HTR-8/SVneo (cell line): ENCODE measurements at regions not wholly inside any gene's neighbourhood (a gene's known extent, or its start where the extent isn't known, plus 50 kb on each side); places are given as distances from the start of the nearest gene placed in this dataset.
"Not testable (repeated sequence)": the region's sequence is repeated elsewhere in the genome, so short reads cannot be mapped to it uniquely, and the experiment has no call there.

Source experiments
- DNase-seq: peaks from one replicate; pipeline ENCODE4 v3.0.0; 2011; ENCODE audit warnings: low spot score, mixed read lengths; ENCODE audit not compliant: insufficient read length
- FAIRE-seq: peaks from 2 replicates; lab custom pipeline; 2011; peaks lifted over from hg19 to GRCh38; lab: Jason Lieb, UNC

DNA sequence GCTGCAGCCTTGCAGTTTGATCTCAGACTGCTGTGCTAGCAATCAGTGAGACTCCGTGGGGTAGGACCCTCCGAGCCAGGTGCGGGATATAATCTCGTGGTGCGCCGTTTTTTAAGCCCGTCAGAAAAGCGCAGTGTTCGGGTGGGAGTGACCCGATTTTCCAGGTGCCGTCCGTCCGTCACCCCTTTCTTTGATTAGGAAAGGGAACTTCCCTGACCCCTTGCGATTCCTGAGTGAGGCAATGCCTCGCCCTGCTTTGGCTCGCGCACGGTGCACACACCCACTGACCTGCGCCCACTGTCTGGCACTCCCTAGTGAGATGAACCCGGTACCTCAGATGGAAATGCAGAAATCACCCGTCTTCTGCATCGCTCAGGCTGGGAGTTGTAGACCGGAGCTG, 203.2 kb downstream of the SNCAIP start:
- DNase-seq, FAIRE-seq: not testable (repeated sequence)

DNA sequence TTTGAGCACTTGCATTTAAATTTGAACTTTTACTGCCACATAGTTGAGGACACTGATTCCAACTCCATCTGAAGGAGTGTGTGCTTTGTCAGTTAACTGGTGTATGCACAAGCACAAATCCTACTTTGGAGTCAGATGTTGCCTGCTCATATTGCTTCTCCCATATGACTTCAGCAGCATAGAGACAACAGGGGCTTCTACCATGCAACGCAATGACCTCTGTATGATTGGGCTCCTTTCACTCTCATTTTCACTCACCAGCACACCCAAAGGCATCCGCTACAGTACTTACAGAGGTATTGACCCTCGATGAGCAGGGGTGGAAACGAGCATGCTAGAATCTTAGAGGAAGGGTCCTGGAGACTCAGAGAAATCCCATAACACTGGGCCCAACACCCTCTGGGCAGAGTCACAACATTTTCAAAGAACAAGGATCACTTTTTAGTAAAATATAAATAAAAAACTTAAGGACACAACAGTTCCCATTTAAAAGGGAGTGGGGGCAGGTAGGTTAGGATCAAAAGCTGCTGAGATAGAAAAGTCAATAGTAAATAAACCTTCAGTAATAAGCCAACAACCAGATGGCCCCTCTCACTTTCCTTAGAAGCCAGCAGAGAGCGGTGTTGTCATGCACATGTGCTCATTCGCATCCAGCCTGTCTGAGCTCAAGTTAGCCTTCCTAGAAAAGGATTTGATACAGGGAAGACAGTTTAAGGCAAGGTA, 203.8 kb downstream of the SNCAIP start:
- peak; percentile 72 for FAIRE-seq
- peak; percentile 61 for DNase-seq

DNA sequence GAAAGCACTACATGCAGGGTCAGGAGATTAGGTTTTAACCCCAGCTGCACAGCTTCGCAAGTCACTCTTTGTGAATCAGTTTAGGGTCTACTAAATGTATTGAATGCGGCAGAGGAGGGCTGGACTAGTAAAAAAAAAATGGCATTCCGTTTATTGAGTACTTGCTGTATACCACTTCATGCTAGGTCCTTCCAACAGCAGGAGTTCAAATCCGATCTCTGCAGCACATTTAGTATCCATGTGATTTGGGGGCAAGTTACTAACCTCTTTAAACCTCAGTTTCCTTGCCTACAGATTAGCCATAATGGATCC, 204.4 kb downstream of the SNCAIP start:
- FAIRE-seq (no peak), DNase-seq (no peak)

DNA sequence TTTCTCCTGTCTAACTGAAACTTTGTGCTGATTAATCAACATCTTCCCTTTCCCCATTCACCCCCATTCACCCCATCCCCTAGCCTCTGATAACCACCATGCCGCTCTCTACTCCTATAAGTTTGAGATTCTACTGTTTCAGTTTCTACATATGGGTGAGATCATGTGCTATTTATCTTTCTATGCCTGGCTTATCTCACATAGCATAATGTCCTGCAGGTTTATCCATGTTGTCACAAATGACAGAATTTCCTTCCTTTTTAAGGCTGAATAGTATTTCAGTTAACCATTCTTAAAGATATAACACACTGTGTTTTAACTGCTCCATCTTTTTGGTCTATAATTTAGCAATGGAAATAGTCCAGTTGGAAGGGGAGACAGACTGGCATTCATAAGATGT, 205.1 kb downstream of the SNCAIP start:
- no peak for DNase-seq
- FAIRE-seq, result no peak

DNA sequence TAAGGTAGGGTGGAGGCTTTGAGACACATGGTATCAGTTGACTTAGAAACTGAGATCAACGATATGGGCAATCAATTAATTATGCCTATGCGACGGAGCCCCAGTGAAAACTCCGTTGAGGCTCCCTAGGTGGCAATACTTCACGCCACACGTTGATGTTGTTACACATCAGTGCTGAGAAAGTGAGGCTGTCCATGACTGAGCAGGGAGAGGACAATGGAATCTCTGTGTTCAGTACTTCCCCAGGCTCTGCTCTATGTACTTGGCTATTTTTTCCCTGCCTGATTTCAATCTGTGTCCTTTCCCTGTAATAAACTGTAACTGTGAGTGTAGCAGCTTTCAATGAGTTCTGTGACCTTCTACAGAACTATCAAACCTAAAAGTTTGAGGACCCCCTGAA, 211.7 kb downstream of the SNCAIP start:
- FAIRE-seq (no peak), DNase-seq (no peak)

DNA sequence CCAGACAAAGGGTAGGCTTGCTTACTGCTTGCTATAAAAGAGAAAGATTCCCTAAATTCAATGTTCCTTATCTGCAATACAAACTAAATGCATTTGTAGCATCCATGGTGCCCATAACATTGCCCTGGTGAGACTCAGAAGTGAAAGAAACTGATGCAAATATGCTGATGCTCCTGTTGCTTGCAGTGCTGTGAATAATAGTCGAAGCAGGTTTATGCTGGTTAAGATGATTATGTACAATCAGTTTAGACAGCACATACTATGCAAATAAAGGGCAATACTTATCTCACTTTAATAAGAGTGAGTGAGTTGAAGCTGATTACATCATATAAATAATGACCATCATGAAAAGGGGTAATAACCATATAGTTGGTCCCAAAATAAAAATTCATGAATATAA, 215.5 kb downstream of the SNCAIP start:
- FAIRE-seq, result no peak

DNA sequence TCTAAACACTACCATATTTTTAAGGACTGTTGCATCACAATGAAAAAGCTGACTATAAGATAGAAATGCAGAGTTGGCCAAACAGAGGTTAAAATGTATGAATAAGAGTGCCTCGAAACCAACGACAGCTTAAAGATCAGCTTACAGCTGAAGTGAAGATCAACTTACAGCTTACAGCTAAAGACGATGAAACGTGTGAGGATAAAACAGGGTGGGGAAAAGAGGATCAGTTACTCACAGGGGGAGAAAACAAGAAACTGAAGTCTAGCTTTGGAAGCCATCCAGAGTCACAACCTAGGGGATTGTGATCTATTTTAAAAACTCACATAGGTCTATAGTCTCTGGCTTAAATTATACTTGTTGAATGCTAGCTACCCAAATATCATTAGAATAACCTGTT, 220.0 kb downstream of the SNCAIP start:
- no peak for DNase-seq
- no peak for FAIRE-seq

More for the DNA sequence above, 215.5 kb downstream of the SNCAIP start:
- DNase-seq, result no peak

DNA sequence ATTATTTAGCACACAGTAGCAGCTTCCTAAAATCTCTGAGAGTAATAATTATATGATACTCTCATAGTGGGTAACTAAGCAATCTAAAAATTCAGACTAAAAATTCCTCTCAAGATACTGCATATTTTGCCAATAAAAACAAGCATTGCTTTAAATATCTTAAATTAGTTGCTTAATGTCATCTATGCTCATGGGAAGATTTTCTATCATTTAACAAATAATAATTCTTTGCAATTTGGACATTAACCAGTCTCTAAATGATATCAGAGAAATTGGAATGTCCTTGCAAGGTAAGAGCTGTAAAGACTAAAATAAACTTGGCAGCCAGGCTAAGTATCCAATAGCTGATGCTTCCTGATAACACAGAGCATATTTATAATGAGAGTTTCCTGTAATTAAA, 221.8 kb downstream of the SNCAIP start:
- DNase-seq (no peak), FAIRE-seq (no peak)

DNA sequence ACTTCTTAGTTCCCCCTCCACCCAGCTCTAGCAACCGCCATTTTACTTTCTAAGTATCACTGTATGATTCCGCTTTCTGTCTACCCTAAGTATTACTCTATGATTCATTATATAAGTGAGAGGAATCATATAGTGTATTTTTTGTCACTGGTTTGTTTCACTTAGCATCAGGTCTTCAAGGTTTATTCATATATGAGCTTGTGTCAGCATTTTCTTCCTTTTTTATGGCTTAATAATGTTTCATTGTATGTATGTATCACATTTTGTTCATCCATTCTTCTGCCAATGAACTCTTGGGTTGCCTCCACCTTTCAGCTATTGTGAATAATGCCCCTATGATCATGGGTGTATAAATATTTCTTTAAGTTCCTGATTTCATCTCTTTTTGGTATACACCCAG, 222.8 kb downstream of the SNCAIP start:
- FAIRE-seq (no peak), DNase-seq (no peak)

DNA sequence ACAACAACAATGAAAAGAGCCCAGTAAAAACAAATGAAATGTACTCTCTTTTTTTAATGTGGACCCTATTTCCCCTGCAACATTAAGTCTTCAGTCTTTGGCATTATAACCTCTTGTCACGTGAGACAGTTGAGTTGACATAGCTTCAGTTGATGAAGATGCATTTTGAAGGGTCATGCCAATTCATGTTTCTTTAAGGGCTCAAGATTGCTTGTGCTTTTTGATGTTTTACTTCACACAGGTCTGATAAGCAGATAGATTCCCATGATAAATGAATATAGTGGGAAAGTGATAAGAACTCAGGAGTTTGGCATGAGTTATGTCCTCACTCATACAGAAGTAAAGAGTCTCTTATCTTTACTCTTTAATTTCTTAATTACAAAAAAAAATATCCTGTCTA, 229.4 kb downstream of the SNCAIP start:
- FAIRE-seq, result no peak
- no peak for DNase-seq

DNA sequence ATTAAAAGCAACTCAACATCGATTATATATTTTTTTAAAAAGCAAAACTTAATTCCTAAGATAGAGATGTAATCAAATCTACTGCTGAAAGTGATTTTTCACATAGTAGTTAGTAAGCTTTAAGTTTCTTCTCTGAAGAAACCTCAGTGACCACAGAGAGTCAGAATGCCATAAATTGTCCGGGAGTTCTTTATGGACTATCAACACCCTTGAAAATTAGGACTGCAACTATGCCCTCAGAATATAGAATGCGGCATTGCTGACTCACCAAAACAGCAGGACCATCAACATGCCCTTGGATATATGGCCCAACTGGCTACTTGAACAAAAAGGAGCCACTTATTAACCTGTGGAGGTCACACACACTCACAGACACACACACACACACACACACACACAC, 228.9 kb upstream of the SNX2 start:
- FAIRE-seq (no peak), DNase-seq (no peak)

DNA sequence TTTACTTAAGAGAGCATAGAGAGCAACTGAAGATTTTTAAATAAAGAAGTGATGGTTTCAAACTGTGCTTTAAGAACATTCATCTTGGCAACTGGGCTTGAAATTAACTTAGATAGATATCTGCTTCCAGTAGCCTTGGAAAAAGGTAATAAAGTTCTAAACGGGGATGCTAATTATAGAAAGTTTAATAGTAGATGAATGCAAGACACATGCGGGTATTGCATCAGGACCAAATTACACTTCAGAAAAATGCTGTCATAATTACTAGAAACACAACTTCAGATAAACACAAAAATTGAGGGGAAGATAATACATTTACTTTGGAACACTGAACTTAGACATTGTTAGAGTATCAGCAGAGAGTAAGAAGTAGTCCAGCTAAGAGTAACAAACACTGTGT, 227.7 kb upstream of the SNX2 start:
- FAIRE-seq, result no peak

DNA sequence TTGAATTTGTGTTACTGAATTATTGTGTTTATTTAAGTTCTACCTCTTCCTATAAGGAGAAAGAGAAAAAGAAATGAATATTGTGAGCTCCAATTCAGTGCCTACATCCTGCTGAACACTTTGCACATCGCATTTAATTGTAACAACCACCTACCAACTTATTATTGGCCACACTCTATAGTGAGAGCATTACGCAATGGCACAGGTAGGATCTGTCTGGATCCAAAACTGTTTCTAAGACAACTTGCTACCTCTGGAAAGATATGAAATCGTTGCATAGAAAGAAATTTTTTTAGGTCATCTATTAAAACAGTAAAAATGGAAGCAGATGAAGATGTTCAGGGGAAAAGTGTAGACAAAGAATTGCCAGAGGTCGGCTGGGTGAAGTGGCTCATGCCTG, 227.2 kb upstream of the SNX2 start:
- no peak for DNase-seq
- FAIRE-seq, result no peak

More for the DNA sequence above, 227.7 kb upstream of the SNX2 start:
- no peak for DNase-seq

DNA sequence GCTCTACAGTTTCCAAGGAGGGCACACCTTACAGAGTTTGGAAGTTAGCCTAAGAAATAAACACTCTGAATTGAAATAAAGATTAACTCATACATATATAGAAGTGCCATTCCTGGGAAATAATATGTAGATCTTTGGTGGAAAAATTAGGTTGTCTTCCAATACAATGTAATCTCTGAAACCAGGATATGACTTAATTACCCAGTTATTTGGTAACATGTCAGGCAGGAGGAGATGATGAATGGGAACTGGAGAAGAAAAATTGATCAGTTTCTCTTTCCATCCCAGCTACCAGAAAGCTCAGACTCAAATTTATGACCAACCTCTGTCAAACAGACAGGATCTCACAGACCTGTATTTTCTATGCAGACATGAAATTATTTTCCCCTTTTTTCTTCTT, 215.2 kb upstream of the SNX2 start:
- DNase-seq, result no peak
- FAIRE-seq, result no peak

DNA sequence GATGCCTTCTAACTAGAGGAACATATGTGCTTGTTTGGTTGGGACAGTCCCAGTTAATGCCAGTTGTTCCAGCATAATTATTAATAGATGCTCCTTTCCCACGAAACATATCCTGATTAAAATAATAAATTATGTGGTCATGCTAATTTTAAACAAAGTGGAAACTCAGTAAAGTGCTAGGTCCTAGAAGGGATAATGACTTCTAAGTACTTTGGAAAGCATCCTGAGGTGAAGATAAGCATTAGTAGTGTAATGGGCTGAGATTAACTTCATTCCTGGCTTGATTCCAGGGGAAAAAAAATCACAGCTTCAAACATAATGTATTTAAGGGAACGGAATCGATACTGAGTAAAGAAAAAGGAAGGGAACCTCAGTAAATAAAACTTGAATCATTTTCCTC, 213.7 kb upstream of the SNX2 start:
- DNase-seq, result no peak
- no peak for FAIRE-seq

DNA sequence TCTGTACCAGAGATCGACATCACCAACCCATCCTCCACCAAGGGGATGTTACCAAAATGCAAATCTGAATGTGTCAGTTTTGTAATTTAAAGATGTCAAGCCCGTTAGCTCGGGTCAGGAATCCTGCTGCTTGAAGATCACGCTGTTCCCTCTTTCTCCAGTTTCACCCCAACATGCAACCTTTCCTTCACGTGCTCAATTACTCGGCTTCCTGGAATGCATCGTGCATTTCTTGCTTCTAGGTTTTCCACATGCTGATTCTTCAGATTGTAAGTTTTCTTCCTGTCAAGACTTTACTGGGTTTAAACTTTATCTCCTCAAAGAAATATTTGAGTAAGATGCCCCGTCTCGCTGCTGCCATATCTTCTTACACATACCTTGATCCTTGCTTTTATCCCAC, 209.5 kb upstream of the SNX2 start:
- no peak for DNase-seq
- FAIRE-seq, result no peak

DNA sequence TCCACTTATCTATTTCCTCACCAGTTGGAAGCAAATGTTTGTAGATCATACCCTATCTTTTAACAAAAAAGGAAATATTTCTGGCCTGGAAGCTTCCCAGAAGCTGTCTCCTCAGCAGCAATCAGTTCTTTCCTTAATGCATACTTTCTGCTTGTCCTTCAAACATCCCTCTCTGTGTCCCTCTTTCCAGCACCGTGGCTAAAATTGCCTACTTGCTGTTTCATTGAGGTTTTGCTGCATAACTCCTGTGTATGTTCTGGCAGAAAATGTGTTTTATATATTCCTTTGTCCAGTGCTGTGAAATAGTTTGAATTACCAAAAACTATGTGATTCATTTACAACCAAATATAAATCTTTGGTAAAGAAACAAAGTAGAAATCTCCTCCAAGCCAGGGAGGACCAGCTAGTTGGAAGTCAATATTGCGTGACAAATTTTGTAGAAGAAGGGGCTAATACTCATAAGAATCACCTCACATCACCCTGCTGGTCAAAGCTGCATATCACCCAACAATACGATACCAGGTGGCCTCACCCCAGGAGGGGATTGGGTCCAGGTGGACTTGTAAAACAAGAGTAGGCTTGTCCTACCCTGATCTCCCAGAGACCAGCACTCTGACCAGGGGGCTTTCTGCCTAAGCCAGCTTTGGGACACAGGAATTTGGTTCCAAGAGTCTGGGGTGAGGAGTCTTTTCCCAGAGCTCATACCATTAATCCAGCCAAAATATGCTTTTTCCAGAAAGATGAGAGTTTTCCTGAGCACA, 198.4 kb upstream of the SNX2 start:
- DNase-seq (no peak), FAIRE-seq (no peak)

DNA sequence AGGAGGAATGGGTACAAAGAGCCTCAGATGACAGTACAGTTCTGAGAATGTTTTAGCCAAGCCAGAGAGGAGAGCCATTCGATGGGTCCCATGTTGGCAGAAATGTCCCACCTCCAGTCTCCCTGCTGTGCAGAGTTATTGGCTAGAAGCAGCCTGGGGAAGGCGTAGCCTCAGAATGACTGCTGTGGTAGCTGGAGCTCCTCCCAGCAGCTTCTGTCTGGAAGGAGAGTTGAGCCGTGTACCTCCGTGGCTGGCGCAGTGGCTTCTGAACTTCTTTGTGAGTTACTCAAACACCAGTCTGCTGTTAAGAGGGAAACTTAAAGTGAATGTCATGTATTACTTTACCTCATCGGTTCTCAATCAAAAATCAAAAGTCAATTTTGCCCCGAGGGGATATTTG, 193.3 kb upstream of the SNX2 start:
- DNase-seq (no peak), FAIRE-seq (no peak)

DNA sequence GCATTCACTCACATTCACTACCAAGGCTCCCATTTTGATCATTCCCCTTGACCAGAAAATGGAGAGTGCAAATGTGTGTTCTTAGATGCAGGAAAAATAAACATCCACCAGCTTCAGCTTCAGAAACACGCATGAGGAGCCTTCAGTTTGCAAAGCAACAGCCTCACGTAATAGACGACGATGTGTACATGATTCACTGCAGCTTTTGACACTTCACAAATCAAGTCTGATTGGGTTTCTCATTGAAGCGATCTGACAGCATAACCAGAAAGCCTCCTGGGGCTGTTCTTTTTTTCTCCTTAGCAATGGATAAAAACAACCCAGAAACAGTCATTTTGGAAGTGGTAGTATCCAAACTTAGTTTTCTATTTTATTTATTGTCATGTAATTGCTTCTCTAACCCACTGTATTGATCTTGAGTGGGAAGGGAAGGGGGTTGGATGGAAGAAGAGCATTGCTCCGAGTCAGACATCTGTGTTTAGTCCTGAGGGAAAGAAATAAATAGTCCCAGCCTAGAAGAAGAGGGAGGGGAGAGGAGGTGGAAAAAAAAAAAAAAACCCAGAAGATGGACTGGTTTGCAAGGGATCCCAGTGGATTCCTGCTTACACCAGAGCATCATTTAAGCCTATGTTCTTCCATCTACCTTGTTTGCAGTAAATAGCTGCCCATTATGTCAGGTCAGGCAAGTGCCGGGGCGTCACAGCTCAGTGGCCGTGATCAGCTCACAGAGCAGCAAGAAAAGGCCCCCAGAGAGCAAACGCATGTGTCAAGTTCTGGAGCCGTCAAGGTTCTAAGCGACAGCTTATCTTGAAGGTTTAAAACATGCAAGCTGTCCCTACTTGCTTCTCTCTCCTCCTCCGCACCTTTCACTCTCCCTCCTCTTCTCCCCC, 190.2 kb upstream of the SNX2 start:
- no peak for DNase-seq
- FAIRE-seq, result no peak

DNA sequence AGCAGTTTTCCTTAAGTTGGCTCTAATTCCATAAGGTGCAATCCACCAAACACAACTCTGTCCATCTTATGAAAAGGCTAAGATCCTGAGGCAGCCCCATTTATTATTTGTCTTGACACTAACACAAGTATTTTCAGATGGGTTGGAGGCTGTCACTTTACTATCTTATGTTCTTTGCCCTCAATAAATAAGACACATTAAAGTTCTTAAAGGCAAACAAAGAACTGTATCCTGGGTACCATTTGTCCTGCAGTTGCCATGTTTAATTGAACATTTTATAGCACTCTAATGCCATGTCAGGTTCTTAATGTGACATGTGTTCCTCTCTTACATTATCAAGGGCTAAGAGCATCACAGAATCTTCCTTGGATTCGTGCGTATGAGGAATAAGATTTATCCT, 189.5 kb upstream of the SNX2 start:
- FAIRE-seq, result no peak
- no peak for DNase-seq

DNA sequence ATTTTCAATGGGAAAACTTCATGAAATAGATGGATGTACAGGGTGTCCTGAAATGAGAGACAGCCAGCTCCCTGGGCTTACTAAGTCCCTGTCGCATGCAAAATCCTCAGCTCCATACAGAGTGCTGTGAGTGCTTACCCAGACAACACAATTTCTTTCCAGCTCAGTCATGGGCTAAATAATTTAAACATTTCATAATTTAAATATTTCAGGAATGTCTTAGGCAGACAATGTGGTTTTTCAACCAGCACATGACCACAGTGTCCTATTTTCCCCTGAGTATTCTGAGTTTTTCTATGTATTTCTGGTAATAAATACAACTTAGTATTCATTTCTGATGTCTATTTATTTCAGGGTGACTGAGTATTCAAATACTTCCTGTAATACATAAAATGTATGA, 188.5 kb upstream of the SNX2 start:
- FAIRE-seq (no peak), DNase-seq (peak; percentile 9)
